IMR-90 (cell line): ENCODE measurements at regions not wholly inside any gene's neighbourhood (a gene's known extent, or its start where the extent isn't known, plus 50 kb on each side); places are given as distances from the start of the nearest gene placed in this dataset.

Experiments used
- ATAC-seq: fragments of 200-7000 bp; cut with Tn5 transposase; 2 replicates; pipeline ENCODE4 v1.9.1; 2020; ENCODE audit warnings: low read depth, mild to moderate bottlenecking, moderate library complexity
- BruUV-seq: library from RNA; stranded (reverse); fragments of 400-500 nt; replicated peaks from 2 replicates; lab custom pipeline; 2021; lab: Mats Ljungman, UMichigan
- CTCF ChIA-PET: fragments of 300-600 bp; formaldehyde crosslinking; extraction: SDS; loops from one replicate; lab custom pipeline; 2021; ENCODE audit warnings: antibody characterized with exemption; lab: Yijun Ruan, JAX
- POLR2A ChIA-PET: fragments of 300-600 bp; sonication (Branson Sonifier 250); formaldehyde crosslinking; loops from one replicate; lab custom pipeline; 2022; ENCODE audit warnings: antibody characterized with exemption; ENCODE audit not compliant: unreplicated experiment; lab: Charles Lee
- DNase-seq: peaks from one replicate; pipeline ENCODE4 v3.0.0; 2013
- H2AFZ ChIP-seq: replicated peaks from 2 replicates; pipeline ENCODE3; 2013; ENCODE audit warnings: low read length, mild to moderate bottlenecking; ENCODE audit not compliant: poor library complexity
- H2AK5ac ChIP-seq: 2 replicates; pipeline ENCODE4 v1.6.1; 2013; ENCODE audit warnings: low read depth, low read length, inconsistent platforms
- H2AK9ac ChIP-seq: replicated peaks from 2 replicates; pipeline ENCODE3; 2013; ENCODE audit warnings: mild to moderate bottlenecking, low read depth, low read length, moderate library complexity; ENCODE audit not compliant: poor library complexity
- H2BK120ac ChIP-seq: 2 replicates; pipeline ENCODE4 v1.6.1; 2013; ENCODE audit warnings: low read depth, low read length, inconsistent platforms
- H2BK15ac ChIP-seq: 3 replicates; pipeline ENCODE4 v1.6.1; 2013; ENCODE audit warnings: low read depth, low read length, inconsistent platforms
- H2BK20ac ChIP-seq: 2 replicates; pipeline ENCODE4 v1.6.1; 2013; ENCODE audit warnings: low read depth, mild to moderate bottlenecking, inconsistent platforms, low read length, moderate library complexity
- H2BK5ac ChIP-seq: 2 replicates; pipeline ENCODE4 v1.6.1; 2013; ENCODE audit warnings: mild to moderate bottlenecking, low read depth, low read length, inconsistent platforms; ENCODE audit not compliant: poor library complexity, severe bottlenecking
- H3K14ac ChIP-seq: replicated peaks from 2 replicates; pipeline ENCODE4 v1.6.1; 2013; ENCODE audit warnings: low read depth, low read length, inconsistent platforms
- H3K18ac ChIP-seq: 2 replicates; pipeline ENCODE4 v1.6.1; 2013; ENCODE audit warnings: low read depth, low read length, control low read depth
- H3K23ac ChIP-seq: 2 replicates; pipeline ENCODE4 v1.6.1; 2013; ENCODE audit warnings: low read depth, low read length, inconsistent platforms
- H3K27ac ChIP-seq: 2 replicates; pipeline ENCODE4 v1.5.1; 2013; ENCODE audit warnings: mild to moderate bottlenecking, control low read depth, low read length; ENCODE audit not compliant: insufficient read depth
- H3K27me3 ChIP-seq: 2 replicates; pipeline ENCODE4 v1.6.1; 2013; ENCODE audit warnings: low read length; ENCODE audit not compliant: control insufficient read depth, insufficient read depth
- H3K36me3 ChIP-seq: 2 replicates; pipeline ENCODE4 v1.6.1; 2013; ENCODE audit warnings: low read length, mixed read lengths; ENCODE audit not compliant: control insufficient read depth, insufficient read depth
- H3K4ac ChIP-seq: 2 replicates; pipeline ENCODE4 v1.6.1; 2013; ENCODE audit warnings: low read depth, low read length, inconsistent platforms
- H3K4me1 ChIP-seq: 2 replicates; pipeline ENCODE4 v1.6.1; 2013; ENCODE audit warnings: low read length, mixed read lengths; ENCODE audit not compliant: control insufficient read depth, insufficient read depth
- H3K4me2 ChIP-seq: 2 replicates; pipeline ENCODE4 v1.6.1; 2013; ENCODE audit warnings: low read depth, mild to moderate bottlenecking, control low read depth, low read length, moderate library complexity
- H3K4me3 ChIP-seq: 2 replicates; pipeline ENCODE4 v1.5.1; 2013; ENCODE audit warnings: low read depth, mild to moderate bottlenecking, control low read depth, low read length, moderate library complexity; ENCODE audit not compliant: insufficient read depth
- H3K56ac ChIP-seq: 2 replicates; pipeline ENCODE4 v1.6.1; 2013; ENCODE audit warnings: low read length, inconsistent platforms; ENCODE audit not compliant: insufficient read depth; ENCODE audit errors: extremely low read depth
- H3K79me1 ChIP-seq, 2 experiments: 2 replicates each; pipeline ENCODE4 v1.6.1; 2013; ENCODE audit warnings: low read length in 2 of 2, inconsistent platforms in 1 of 2, low read depth in 1 of 2
- H3K9ac ChIP-seq: 2 replicates; pipeline ENCODE4 v1.6.1; 2013; ENCODE audit warnings: low read depth, low read length, control low read depth
- H3K9me1 ChIP-seq: 2 replicates; pipeline ENCODE4 v1.6.1; 2013; ENCODE audit warnings: low read length, inconsistent platforms; ENCODE audit not compliant: insufficient read depth
- H3K9me3 ChIP-seq: 2 replicates; pipeline ENCODE4 v1.6.1; 2013; ENCODE audit warnings: low read length; ENCODE audit not compliant: control insufficient read depth, insufficient read depth
- H4K20me1 ChIP-seq: 2 replicates; pipeline ENCODE4 v1.6.1; 2013; ENCODE audit warnings: low read length, inconsistent platforms; ENCODE audit not compliant: insufficient read depth
- H4K5ac ChIP-seq: 2 replicates; pipeline ENCODE4 v1.6.1; 2013; ENCODE audit warnings: mild to moderate bottlenecking, low read depth, low read length, control low read depth
- H4K8ac ChIP-seq, 2 experiments: 2 replicates each; pipeline ENCODE4 v1.6.1; 2013; ENCODE audit warnings: low read depth in 2 of 2, low read length in 2 of 2, control low read depth in 1 of 2, inconsistent platforms in 1 of 2
- H4K91ac ChIP-seq: 2 replicates; pipeline ENCODE4 v1.6.1; 2013; ENCODE audit warnings: low read depth, low read length, inconsistent platforms; ENCODE audit not compliant: insufficient read depth
- BHLHE40 ChIP-seq: fragments of 150-350 bp; IDR thresholded peaks from 2 replicates; pipeline ENCODE4 v1.6.1; 2016; ENCODE audit warnings: mild to moderate bottlenecking, low read depth, low read length
- CEBPB ChIP-seq: IDR thresholded peaks from 2 replicates; pipeline ENCODE4 v1.6.1; 2012; ENCODE audit warnings: low read depth, low read length, improper control_type of control experiment
- CHD1 ChIP-seq: IDR thresholded peaks from 2 replicates; pipeline ENCODE4 v1.6.1; 2012; ENCODE audit warnings: low read depth, low read length, improper control_type of control experiment
- MAFK ChIP-seq: IDR thresholded peaks from 2 replicates; pipeline ENCODE4 v1.6.1; 2012; ENCODE audit warnings: low read depth, low read length, improper control_type of control experiment
- MAZ ChIP-seq: IDR thresholded peaks from 2 replicates; pipeline ENCODE4 v1.6.1; 2012; ENCODE audit warnings: low read depth, mild to moderate bottlenecking, low read length, improper control_type of control experiment, moderate library complexity, borderline replicate concordance
- MXI1 ChIP-seq: IDR thresholded peaks from 2 replicates; pipeline ENCODE4 v1.6.1; 2012; ENCODE audit warnings: low read depth, mild to moderate bottlenecking, low read length, moderate library complexity, borderline replicate concordance
- NFE2L2 ChIP-seq: fragments of 150-350 bp; IDR thresholded peaks from 2 replicates; pipeline ENCODE4 v1.6.1; 2016; ENCODE audit warnings: low read depth, mild to moderate bottlenecking, low read length
- POLR2A ChIP-seq: IDR thresholded peaks from 2 replicates; pipeline ENCODE4 v1.6.1; 2012; ENCODE audit warnings: mild to moderate bottlenecking, low read depth, low read length
- RAD21 ChIP-seq: IDR thresholded peaks from 2 replicates; pipeline ENCODE4 v1.6.1; 2012; ENCODE audit warnings: low read length, improper control_type of control experiment
- RCOR1 ChIP-seq: IDR thresholded peaks from 2 replicates; pipeline ENCODE4 v1.6.1; 2012; ENCODE audit warnings: mild to moderate bottlenecking, low read length, improper control_type of control experiment; ENCODE audit not compliant: insufficient replicate concordance
- RFX5 ChIP-seq: IDR thresholded peaks from 2 replicates; pipeline ENCODE4 v1.8.0; 2012; ENCODE audit warnings: low read depth, mild to moderate bottlenecking, low read length, moderate library complexity
- SMC3 ChIP-seq: fragments of 150-350 bp; IDR thresholded peaks from 2 replicates; pipeline ENCODE4 v1.6.1; 2016; ENCODE audit warnings: low read depth, mild to moderate bottlenecking, antibody characterized with exemption, low read length, moderate library complexity
- USF2 ChIP-seq: fragments of 150-350 bp; IDR thresholded peaks from 2 replicates; pipeline ENCODE4 v1.6.1; 2017; ENCODE audit warnings: mild to moderate bottlenecking, antibody characterized with exemption, low read length, low read depth
- dilution Hi-C: fragments of 300-500 bp; cut with HindIII; formaldehyde crosslinking; loops from one replicate; pipeline ENCODE4 v1.14.3; 2018; ENCODE audit warnings: low sequenced_read_pairs; ENCODE audit not compliant: unreplicated experiment
- in situ Hi-C: fragments of 300-500 bp; cut with MboI; formaldehyde crosslinking; loops from 3 replicates; pipeline ENCODE4 v1.14.3; 2019; ENCODE audit warnings: low sequenced_read_pairs, inconsistent platforms, mixed read lengths
- intact Hi-C: fragments of 100-400 bp; cut with micrococcal nuclease; formaldehyde crosslinking; loops from 2 replicates; pipeline ENCODE4 v1.10.0; 2022
- TF ChIP-seq, protein P1 (sequence below): fragments of 150-350 bp; IDR thresholded peaks from 2 replicates; pipeline ENCODE4 v1.6.1; 2016; ENCODE audit warnings: low read depth, mild to moderate bottlenecking, low read length, moderate library complexity, borderline replicate concordance
- TF ChIP-seq, protein P2 (sequence below): conservative IDR thresholded peaks from 2 replicates; pipeline ENCODE4 v1.5.1; 2012; ENCODE audit warnings: mild to moderate bottlenecking, low read depth, low read length, improper control_type of control experiment

DNA sequence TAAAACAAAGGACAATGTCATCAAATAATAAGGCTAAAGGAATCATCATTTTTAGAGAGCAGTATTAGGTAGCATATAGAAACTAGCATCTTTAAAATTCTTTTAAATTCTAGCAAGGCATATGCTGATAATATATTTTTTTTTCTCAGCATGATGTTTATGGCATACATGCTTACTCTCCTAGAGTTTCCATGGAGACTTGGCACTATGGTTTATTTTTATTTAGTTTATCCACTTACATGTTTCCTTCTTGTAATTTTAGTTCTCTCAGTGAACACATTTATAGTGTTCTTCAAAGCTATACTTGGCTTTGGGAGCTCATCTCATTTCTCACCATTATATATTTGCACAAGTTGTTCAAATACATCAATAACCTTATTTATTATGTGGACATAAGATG is 413.8 kb upstream of the LINC00305 start:
- Histone ChIP-seq H2AK9ac (no peak overlapping the region), H2BK120ac (no peak overlapping the region), H3K4ac (no peak overlapping the region), H3K9ac (no peak overlapping the region), H3K36me3 (no peaks in the 10 kb centered on the region), H3K4me2 (no peak overlapping the region), H3K79me1 (no peaks in the 10 kb centered on the region), H2BK20ac (no peak overlapping the region), H4K5ac (no peak overlapping the region), H3K14ac (no peak overlapping the region), H3K27ac (no peak overlapping the region), H4K8ac (no peak overlapping the region), H2AFZ (no peak overlapping the region), H4K20me1 (no peaks in the 10 kb centered on the region), H3K23ac (no peak overlapping the region), H4K91ac (no peak overlapping the region), H3K9me1 (no peaks in the 10 kb centered on the region), H3K56ac (no peak overlapping the region), H3K9me3 (0 out of 2 replicates have a peak, but pooled peaks cover 1% of the 10 kb centered on the region), H2BK15ac (no peak overlapping the region), H2BK5ac (no peak overlapping the region), H3K27me3 (no peaks in the 10 kb centered on the region), H3K4me1 (no peaks in the 10 kb centered on the region), H3K18ac (no peak overlapping the region), H3K4me3 (no peak overlapping the region), H2AK5ac (no peak overlapping the region)
- dilution Hi-C loops, result no loop called here
- DNase-seq (no peak), ATAC-seq (no peak)
- TF ChIP-seq MAZ (no peak), MXI1 (no peak), RFX5 (no peak), MAFK (no peak), SMC3 (no peak), BHLHE40 (no peak), CEBPB (no peak), NFE2L2 (no peak), RCOR1 (no peak), CHD1 (no peak), USF2 (no peak), RAD21 (no peak), POLR2A (no peak)
- TF ChIP-seq, protein P1, sequence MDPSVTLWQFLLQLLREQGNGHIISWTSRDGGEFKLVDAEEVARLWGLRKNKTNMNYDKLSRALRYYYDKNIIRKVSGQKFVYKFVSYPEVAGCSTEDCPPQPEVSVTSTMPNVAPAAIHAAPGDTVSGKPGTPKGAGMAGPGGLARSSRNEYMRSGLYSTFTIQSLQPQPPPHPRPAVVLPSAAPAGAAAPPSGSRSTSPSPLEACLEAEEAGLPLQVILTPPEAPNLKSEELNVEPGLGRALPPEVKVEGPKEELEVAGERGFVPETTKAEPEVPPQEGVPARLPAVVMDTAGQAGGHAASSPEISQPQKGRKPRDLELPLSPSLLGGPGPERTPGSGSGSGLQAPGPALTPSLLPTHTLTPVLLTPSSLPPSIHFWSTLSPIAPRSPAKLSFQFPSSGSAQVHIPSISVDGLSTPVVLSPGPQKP, result no peak
- TF ChIP-seq, protein P2, sequence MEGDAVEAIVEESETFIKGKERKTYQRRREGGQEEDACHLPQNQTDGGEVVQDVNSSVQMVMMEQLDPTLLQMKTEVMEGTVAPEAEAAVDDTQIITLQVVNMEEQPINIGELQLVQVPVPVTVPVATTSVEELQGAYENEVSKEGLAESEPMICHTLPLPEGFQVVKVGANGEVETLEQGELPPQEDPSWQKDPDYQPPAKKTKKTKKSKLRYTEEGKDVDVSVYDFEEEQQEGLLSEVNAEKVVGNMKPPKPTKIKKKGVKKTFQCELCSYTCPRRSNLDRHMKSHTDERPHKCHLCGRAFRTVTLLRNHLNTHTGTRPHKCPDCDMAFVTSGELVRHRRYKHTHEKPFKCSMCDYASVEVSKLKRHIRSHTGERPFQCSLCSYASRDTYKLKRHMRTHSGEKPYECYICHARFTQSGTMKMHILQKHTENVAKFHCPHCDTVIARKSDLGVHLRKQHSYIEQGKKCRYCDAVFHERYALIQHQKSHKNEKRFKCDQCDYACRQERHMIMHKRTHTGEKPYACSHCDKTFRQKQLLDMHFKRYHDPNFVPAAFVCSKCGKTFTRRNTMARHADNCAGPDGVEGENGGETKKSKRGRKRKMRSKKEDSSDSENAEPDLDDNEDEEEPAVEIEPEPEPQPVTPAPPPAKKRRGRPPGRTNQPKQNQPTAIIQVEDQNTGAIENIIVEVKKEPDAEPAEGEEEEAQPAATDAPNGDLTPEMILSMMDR, result no peak
- CTCF ChIA-PET, result interaction anchor here (1.5 kb wide), 1 partner anchor 10 kb away, joined by 4 read pairs; no protein-coding TSS in a partner anchor
- POLR2A ChIA-PET, result no interaction called here
- no TSS peak for BruUV-seq
- intact Hi-C loops, result no loop called here
- in situ Hi-C loops, result no loop called here
